GM19468 (cell line): ENCODE measurements at regions not wholly inside any gene's neighbourhood (a gene's known extent, or its start where the extent isn't known, plus 50 kb on each side); places are given as distances from the start of the nearest gene placed in this dataset.

ENCODE experiments used
- ATAC-seq: cut with Tn5 transposase; IDR thresholded peaks from one replicate; pipeline ENCODE4 v1.9.1; 2021; ENCODE audit warnings: mild to moderate bottlenecking, moderate library complexity, moderate number of reproducible peaks; ENCODE audit not compliant: unreplicated experiment; ENCODE audit errors: extremely low read depth

DNA sequence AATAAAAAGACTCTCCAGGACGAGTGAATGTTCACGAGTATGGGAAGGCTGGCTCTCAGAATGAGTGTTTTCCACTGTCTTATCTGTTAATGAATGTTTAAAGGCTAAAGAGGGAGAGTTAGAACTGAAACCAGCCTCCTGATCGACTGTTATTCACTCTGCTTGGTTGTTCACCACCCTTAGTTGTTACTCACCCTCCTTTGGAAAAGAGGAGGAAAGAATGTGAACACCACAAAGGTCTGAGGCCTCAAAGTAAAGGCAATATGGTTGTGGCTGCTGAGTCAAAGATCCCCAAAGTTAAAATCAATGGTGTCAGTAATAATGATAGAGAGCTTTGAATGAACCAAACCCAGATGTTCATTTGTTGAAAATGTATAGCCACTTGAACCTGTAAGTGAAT is 1793.2 kb upstream of the PCDH20 start:
- no peak for ATAC-seq

DNA sequence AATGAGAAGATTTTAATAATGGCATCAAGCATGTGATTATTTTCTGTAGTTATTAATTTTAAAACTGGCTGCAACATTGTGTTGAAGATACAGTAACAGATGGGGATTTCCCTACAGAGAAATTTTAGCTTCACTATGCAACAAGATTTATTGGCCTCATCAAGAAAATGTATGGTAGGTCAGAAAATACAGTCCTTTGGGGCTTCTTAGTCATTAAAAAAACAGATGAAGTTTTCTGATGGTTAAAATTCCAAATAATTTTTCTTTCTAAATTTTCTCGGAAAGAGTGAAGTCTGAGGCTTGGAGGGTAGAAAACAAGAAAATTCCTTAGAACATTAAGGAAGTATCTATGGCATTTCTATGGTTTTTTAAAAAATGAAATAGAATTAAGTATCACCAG is 1790.8 kb upstream of the PCDH20 start:
- ATAC-seq: no peak

DNA sequence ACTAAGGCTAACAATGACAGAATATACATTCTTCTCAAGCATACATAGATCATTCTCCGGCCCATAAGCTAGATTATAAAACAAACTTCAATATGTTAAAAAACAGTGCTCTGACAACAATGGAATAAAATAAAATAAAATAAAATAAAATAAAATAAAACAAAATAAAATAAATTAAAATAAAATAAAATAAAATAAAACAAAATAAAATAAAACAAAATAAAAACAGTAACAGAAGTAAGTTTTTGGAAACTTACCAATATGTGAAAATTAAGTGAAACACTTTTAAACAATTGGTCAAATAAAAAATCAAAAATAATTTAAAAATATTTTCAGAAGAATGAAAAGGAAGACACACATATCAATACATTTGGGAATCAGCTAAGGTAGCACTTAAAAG is 1785.8 kb upstream of the PCDH20 start:
- no peak for ATAC-seq

DNA sequence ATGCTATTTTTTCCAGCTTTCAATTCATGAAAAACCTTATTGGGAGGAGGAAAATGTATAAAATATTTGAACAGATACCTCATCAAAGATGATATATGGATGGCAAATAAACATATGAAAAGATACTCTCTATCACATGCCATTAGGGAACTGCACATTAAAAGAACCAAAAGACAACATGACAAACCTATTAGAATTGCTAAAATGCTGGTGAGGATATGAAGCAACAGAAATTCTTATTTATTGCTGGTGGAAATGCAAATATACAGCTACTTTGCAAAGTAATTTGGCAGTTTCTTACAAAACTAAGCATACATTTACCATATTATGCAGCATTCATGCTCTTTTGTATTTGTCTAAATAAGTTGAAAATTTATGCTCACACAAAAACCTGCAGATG is 1783.9 kb upstream of the PCDH20 start:
- no peak for ATAC-seq

DNA sequence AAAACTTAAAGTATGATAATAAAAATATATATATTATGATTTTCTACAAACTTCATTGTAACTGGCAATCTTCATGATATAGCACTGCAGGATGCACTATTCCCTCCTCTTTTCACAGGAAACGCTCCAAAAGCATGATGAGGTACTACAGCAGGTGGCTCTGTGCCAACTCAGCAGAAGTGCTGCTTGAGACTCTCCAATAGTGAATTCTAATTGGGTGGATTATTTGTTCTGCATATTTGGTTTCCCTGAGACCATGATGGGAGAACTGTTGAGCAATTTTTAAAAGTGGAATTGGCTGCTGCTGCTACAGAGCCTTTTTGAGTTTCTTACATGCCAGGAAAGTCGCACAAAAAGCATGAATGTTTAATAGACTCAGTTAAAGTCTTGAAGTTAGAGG is 1782.4 kb upstream of the PCDH20 start:
- ATAC-seq: no peak

DNA sequence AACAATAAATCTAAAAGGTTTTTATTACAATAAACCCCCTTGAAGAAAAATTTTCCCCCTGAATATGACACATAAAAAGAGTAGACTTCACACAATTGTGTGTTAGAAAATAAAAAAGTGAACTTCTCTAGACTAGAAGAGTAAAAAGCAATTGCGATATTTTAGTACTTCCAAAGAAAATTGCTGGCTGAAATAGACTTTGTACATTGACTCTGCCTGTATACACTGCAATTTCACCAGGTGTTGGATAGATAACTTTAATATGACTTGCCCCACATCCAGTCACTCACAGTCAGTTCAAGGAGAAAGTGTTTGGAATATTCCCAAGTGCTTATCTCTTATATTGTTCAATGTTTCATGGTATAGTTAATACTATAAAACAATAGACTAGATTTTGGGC is 1780.1 kb upstream of the PCDH20 start:
- ATAC-seq: no peak

DNA sequence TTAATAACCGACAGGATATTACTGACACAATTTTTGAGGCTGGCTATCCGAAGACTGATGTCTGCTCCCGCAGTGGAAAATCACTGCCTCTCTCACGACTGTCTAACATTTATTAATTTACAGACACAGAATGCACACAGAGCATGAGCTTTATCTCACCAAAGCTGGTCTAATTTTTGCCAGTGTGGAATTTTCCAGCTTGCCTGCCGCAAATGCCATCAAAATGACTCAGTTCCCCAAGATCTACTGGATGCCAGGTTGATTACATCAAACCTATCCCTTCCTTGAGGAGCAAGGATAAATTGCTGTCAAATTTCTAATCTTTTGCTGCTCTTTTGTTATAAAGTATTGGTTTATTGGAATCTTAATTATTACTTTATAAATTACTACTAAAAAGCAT is 1775.1 kb upstream of the PCDH20 start:
- no peak for ATAC-seq

DNA sequence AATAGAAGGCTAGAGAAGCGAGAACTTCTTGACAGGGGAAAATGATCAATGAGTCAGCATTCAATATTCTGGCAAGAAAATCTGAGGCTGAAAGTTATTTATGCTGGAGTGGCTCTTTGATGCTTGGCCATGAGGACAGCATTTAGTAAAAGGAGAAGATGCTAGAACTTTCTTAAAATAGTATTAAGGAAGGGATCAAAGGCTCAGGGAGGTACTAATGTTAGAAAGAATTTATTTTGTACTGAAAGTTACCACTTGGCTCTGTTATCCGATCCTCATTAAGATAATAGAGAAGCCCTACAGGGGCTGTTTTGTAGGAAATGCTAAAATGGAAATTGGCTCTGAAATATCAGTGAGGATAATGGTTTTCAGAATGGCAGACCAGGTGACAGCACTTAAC is 1774.6 kb upstream of the PCDH20 start:
- no peak for ATAC-seq

DNA sequence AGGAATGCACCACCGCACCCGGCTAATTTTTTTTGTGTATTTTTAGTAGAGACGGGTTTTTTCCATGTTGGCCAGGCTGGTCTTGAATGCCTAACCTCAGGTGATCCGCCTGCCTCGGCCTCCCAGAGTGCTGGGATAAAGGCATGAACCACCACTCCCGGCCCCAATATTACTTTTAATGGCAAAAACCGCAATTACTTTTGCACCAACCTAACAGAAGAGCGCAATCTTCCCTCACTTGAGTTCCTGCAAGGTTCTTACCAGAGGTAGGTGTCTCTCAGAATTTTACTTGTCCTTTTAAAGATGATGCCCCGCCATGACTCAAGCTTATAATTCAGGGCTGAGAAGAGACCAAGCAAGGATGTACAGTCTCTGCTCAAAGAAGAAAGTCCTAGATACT is 1774.1 kb upstream of the PCDH20 start:
- ATAC-seq: no peak

DNA sequence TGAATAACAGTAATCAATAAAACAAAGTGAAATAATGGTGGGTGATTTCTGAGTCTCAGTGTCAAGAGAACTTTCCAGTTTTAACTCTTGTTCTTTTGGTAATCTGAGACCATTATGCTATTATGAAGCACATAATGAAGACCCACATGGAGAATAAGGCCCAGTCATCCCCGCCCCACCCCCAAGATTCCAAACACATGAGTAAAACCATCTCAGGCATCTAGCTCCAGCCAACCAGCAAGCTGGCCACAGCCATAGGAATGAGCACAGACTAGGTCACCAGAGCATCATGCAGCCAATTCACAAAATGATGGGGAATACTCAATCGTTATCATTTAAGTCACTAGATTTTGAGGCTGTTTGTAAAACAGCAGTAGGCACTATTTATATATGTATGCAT is 1769.0 kb upstream of the PCDH20 start:
- no peak for ATAC-seq

DNA sequence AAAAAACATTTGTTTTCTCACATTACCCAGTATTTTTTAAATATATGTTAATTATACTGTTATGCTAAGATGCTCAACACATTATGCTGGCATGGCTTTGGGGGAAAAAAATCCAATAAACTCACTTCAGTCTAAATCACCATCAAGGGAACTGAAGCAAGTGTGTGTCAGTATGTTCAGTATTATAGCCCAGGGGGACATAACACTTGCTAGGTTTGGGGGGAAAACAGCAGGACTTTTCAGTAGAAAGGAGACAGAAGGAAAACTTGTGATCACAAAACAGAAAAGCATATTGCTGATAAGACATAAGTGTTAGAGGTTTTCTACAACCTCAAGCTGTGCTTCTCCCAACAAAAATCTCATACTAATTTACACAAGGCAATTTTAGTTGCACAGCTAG is 1759.9 kb upstream of the PCDH20 start:
- no peak for ATAC-seq

DNA sequence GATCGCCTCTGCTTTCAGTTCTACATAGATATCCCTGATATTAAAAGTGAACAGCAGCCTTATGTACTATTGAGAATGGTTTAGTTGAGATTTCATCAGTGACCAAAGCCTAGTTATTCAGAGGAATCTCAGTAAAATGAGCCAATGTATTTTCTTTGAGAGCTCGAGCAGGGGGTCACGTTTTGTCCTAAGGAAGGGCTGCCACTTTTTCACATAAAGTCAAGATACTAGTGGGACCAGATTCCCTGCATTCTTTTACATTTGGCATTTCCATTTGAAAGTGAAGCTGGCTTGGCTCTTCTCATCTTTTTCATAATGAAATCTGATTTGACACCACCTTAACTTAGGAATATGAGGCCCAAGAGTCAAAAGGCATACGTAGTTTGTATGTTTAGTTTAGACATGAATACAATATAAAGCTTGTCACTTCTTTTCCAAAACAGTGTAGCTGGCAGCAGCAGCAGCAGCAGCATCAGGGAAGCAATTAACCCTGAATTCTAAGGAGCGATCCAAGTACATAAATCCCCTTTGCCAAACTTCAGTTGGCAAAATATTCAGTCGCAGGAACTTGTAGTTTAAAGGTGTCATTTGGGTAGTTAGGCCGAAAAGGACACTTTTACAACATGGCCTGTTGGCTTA is 1752.2 kb upstream of the PCDH20 start:
- no peak for ATAC-seq

DNA sequence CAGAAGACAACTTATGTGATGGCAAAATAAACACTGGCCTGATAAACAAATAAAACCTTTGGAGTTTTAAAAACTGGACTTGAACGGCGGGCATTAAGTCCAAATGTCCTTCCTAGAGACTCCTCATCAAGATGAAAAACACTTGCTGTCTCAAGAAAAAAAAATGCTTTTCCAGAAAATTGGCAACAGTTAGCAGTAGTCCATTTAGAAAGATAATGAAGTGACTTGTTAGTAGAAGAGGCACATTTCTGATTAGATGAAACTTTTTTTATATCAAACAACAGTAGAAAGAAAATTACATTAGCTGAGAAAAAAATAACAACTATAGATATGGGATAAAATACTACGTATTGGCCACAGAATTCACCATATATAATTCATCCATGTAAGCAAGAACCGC is 1750.7 kb upstream of the PCDH20 start:
- no peak for ATAC-seq

DNA sequence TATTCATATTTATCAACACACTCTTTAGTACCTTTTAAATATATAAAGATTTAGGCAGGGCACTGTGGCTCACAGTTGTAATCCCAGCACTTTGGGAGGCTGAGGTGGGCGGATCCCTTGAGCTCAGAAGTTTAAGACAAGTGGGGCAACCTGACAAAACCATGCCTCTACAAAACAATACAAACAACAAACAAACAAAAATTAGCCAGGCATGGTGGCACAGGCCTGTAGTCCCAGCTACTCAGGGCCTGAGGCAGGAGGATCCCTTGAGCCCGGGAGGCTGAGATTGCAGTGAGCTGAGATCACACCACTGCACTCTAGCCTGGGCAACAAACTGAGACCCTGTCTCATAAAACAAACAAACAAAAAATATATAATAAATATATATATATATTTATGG is 1748.3 kb upstream of the PCDH20 start:
- no peak for ATAC-seq

DNA sequence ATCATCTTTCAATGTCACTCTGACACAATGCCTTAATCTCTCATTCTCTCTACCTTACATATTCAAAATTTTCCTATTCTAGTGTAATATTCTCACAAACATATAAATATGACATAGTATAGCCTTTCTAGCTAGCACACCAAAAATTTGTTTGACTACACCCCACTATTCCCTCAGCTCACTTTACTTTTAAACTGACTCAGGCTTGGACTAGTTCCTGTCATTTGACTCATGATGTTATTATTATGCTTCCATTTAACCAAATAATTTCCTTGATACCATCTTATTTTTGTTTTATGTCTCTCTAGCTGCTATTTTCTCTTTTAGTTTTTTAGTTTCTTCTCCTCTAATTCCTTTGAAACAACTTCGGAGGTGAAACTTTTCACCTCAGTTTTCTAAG is 1745.6 kb upstream of the PCDH20 start:
- ATAC-seq: no peak

DNA sequence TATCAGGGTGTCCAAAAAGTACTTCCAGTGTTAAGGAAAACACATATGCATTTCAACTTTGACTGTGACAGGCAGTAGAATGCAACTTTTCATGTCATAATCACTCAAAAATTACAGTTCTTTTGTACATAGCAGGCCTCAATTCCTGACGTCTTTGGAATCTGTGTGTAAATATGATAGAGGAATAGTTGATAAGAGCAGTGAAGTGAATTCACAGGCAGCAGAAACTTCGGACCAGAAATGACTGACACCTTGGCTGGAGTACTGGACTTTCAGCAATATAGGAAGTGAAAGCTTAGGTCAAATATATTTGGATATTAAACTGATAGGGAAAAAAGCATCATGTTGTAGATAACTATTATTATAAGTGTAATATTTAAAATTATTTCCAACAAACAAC is 1741.2 kb upstream of the PCDH20 start:
- ATAC-seq: no peak

DNA sequence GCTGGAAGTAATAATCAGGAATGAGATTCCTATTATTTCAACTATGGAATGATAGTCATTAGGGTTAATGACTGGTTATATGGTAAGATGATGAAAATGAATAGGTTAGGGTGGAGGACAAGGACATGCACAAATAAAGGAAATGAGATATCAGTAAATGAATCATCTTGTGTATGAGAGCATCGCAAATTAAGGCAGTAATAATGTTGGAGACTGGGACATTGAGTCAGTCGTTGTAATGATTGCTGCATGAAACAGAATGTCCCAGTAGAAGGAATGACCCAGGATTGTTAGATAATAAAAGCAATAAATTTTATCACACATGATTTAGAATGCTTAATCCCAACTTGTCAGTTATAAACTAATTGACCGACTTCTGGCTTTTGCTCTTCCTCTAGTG is 1733.7 kb upstream of the PCDH20 start:
- ATAC-seq: no peak

DNA sequence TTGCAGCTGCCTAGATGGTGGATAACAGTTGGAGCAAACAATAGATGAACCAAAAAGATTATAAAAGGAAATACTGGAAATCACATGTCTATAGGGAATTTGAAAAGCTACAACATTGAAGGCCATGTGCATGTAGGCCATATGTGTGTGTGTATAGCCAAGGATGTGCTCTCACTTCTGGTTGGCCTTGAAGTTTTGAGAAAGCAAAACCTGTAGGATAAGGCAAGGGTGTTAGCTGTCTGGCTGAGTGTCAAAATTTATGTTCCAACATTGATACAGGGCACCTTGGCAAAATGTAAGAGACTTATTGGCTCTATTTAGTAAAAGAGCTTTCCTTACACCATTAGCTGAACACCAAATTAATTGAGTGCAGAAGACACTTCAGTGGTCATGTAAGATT is 1723.6 kb upstream of the PCDH20 start:
- no peak for ATAC-seq

DNA sequence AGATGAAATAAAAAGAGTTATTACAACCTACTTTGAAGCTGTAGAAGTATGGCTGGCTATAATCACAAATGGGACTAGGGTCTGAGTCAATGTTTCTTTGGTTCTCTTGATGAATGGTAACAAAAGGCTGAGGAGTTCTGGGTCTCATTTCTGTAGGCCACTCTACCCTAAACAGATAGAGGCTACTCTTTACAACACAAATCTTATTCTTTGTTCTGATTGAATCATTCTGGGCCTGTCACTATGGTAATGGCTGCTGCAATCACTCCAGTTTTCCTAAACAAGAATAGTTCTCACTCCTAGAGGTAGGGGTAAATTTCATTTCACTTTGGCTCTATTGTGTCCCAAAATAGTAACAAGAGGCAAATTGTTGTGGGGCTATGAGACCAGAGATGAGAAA is 1714.3 kb upstream of the PCDH20 start:
- ATAC-seq: no peak

DNA sequence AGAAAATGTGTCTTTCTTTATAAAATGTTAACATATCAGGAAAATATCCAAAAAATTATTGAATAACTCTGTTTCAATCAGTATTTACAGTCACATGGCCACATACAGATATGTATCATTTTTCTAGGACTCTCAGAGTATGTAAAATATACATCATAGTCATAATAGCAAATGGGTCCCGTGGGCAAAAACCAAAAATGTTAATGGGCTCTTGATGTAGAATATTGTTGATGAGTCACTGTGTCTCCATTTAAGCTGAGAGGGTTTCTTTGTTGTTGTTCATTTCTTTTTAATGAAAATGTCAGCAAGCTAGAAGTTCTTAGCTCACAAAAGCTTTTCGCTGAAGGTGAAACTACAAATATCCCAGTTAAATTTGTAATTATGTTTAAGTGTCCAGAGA is 1713.1 kb upstream of the PCDH20 start:
- no peak for ATAC-seq

DNA sequence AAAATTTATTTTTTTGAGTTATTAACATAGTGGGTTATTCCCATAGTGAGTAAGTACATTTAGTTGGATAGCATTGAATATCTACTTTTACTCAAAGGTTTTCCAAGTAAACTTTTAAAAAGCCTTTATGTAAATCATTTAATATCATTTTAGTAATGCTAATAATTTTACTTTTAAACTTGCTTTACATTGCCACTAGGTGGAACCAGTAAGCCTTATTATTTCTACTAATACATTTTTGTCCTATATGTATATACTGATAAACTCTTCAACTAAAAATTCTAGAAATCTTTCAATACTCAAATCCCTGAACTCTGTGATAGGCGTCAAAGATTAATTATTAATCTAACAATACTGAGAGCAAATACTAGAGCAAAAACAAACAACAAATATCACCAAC is 1709.2 kb upstream of the PCDH20 start:
- ATAC-seq: no peak

DNA sequence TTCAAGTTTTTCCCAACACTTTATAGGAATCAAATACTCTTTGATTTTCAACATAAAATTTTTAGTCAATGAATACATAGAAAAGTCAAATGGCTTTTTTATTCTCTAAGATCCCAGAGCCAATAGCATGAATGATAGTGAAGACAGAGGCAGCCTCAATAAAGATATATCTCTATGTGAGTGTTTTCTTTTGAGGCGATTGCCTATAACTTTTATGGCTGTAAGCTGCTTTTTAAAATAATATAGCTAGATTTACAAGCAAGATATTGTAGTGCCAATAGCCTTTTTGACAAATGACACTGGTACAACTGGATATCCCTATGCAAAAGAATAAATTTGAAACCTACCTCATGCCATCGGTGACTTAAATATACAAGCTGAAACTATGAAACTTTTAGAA is 1705.2 kb upstream of the PCDH20 start:
- no peak for ATAC-seq

DNA sequence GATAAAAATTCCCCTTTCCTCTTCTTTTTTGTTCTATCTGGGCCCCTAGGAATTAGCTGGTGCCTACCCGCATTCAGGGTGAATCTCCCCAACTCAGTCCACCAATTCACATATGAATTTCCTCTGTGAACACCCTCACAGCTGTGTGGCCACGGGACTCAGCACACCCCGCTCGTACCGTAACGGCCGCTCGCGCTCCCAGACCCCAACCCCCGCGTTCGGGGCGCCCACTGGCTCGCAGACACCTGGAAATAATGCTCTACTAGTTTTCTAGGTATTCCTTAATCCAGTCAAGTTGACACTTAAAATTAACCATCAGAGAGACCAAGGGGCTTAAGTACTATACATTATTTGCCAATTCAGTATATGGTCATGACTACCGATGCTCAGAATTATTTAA is 1702.1 kb upstream of the PCDH20 start:
- no peak for ATAC-seq
